ENCODE measurements at regions not wholly inside any gene's neighbourhood (a gene's known extent, or its start where the extent isn't known, plus 50 kb on each side); places are given as distances from the start of the nearest gene placed in this dataset.

DNA sequence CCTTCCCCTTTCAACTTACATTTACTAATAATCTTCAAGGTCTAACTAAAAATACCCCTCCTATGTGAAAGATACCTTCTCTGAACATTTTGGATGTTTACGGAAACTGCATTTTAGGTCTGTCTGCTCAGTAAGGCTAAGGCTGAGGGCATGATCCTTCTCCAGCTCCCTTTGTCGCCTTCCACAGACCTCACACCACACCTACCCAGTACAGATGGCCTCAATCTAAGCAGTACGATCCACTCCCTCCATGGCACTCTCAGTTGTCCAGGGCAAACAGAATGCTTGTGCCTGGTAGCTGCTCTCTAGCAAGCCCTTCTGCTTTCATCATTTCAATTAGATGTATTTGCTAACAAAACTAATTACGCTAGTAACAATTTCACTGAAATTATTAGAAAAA, 178.3 kb downstream of the CNTN3 start:
- no peaks in the 10 kb centered on the region for H3K27me3 ChIP-seq (ENCODE audit: control insufficient read depth in 2 of 2, insufficient read depth in 2 of 2, low read length in 2 of 2)
- Mint-ChIP-seq H3K4me1 (no peaks in the 10 kb centered on the region), H3K27me3 (no peaks in the 10 kb centered on the region), H3K9me3 (peaks cover 0 to 35% (median 3%) of the 10 kb centered on the region in 11 donors), H3K36me3 (peaks cover 0 to 7% (median 0%) of the 10 kb centered on the region in 5 donors), H3K27ac (no peak overlapping the region), H3K4me3 (no peak overlapping the region)
- H3K9me3 ChIP-seq (ENCODE audit: control insufficient read depth in 2 of 3, low read length in 3 of 3), result no peaks in the 10 kb centered on the region
- H3K27ac ChIP-seq (ENCODE audit: low read depth, low read length), result no peak overlapping the region
- ATAC-seq (no peak), DNase-seq (no peak)
- H3K4me3 ChIP-seq (ENCODE audit: low read length), result no peak overlapping the region
- intact Hi-C loops (cut with micrococcal nuclease), result no loop called here
- H3K4me1 ChIP-seq (ENCODE audit: control insufficient read depth in 2 of 2, insufficient read depth in 2 of 2, low read length in 2 of 2), result no peaks in the 10 kb centered on the region
- ChIA-PET CTCF (interaction anchor here (0.6 kb wide), 1 partner anchor 36 kb away, joined by 3 read pairs; no protein-coding TSS in a partner anchor), POLR2A (no interaction called here)
- H3K36me3 ChIP-seq (ENCODE audit: control insufficient read depth in 2 of 3, insufficient read depth in 3 of 3, low read length in 3 of 3), result no peaks in the 10 kb centered on the region

DNA sequence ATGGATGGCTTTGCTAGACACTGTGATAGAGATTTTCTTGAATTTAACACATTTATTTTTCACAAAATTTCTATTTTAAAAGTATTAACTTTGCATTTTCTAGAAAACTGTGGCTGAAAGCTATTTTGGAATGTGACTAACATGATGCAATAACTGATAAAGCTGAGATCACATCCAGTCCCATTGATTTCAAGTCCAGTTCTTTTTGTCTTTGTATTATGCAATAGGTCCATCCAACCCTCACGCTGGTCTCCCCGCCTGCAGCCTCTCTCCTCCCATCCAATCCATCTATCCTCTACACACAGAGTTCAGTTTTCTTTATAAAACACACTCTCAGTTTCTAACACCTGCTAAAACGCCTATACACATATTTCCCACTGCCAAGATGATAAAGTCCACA, 178.8 kb downstream of the CNTN3 start:
- no peaks in the 10 kb centered on the region for H3K36me3 ChIP-seq (ENCODE audit: control insufficient read depth in 2 of 3, insufficient read depth in 3 of 3, low read length in 3 of 3)
- H3K4me1 ChIP-seq (ENCODE audit: control insufficient read depth in 2 of 2, insufficient read depth in 2 of 2, low read length in 2 of 2), result no peaks in the 10 kb centered on the region
- intact Hi-C loops (cut with micrococcal nuclease), result no loop called here
- no peak overlapping the region for H3K27ac ChIP-seq (ENCODE audit: low read depth, low read length)
- ATAC-seq (no peak), DNase-seq (no peak)
- H3K9me3 ChIP-seq (ENCODE audit: control insufficient read depth in 2 of 3, low read length in 3 of 3), result no peaks in the 10 kb centered on the region
- POLR2A ChIA-PET, result no interaction called here
- Mint-ChIP-seq H3K27me3 (no peaks in the 10 kb centered on the region), H3K36me3 (peaks cover 0 to 7% (median 0%) of the 10 kb centered on the region in 5 donors), H3K9me3 (peaks cover 0 to 35% (median 3%) of the 10 kb centered on the region in 11 donors), H3K4me1 (no peaks in the 10 kb centered on the region), H3K4me3 (no peak overlapping the region), H3K27ac (no peak overlapping the region)
- no peak overlapping the region for H3K4me3 ChIP-seq (ENCODE audit: low read length)
- CTCF ChIA-PET, result interaction anchor here (0.6 kb wide), 1 partner anchor 36 kb away, joined by 3 read pairs; no protein-coding TSS in a partner anchor
- no peaks in the 10 kb centered on the region for H3K27me3 ChIP-seq (ENCODE audit: control insufficient read depth in 2 of 2, insufficient read depth in 2 of 2, low read length in 2 of 2)

DNA sequence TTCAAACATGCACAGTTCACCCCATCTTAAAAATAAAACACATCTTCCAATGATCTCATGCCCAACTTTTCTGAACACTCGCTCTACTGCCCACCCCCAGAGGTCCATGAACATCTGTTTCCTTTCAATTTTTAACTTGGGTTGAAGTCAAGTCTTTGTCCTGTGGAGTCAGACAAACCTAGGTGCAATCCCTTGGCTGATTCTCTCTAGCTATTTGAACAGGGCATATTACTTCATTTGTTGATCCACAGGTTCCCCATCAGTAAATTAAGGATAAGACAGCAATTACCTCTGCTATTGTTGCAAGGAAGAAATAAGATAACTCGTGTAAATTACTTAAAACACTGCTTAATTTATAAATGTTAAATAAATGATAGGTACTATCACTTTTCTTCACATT, 180.1 kb downstream of the CNTN3 start:
- ChIA-PET POLR2A (no interaction called here), CTCF (no interaction called here)
- H3K4me1 Mint-ChIP-seq, result no peaks in the 10 kb centered on the region
- intact Hi-C loops (cut with micrococcal nuclease), result no loop called here
- DNase-seq (no peak), ATAC-seq (no peak)
- Histone ChIP-seq H3K9me3 (ENCODE audit: control insufficient read depth in 2 of 3, low read length in 3 of 3) (no peaks in the 10 kb centered on the region), H3K36me3 (ENCODE audit: control insufficient read depth in 2 of 3, insufficient read depth in 3 of 3, low read length in 3 of 3) (no peaks in the 10 kb centered on the region), H3K27ac (ENCODE audit: low read depth, low read length) (no peak overlapping the region), H3K27me3 (ENCODE audit: control insufficient read depth in 2 of 2, insufficient read depth in 2 of 2, low read length in 2 of 2) (no peaks in the 10 kb centered on the region), H3K4me1 (ENCODE audit: control insufficient read depth in 2 of 2, insufficient read depth in 2 of 2, low read length in 2 of 2) (no peaks in the 10 kb centered on the region), H3K4me3 (ENCODE audit: low read length) (no peak overlapping the region)
- peaks cover 0 to 40% (median 5%) of the 10 kb centered on the region in 11 donors for H3K9me3 Mint-ChIP-seq
- peaks cover 0 to 7% (median 0%) of the 10 kb centered on the region in 5 donors for H3K36me3 Mint-ChIP-seq
- H3K27me3 Mint-ChIP-seq, result no peaks in the 10 kb centered on the region
- no peak overlapping the region for H3K4me3 Mint-ChIP-seq
- no peak overlapping the region for H3K27ac Mint-ChIP-seq

DNA sequence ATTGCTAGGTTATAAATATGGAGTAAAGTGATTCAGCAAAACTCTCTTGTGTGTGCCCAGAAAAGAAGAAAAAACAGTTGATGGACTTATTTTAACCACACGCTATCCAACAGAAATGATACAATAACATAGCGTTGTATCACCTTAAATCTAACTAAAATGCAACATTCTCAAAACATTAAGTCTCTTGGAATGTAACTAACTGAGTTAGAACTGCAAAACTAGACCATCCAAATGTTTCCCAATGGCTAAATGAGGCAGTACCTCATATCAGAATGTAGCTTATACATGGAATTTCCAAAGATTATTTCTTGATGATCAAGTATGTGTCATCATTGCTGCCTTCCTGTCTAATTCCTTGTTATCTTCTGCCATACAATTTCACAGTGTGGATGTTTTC, 187.9 kb downstream of the CNTN3 start:
- Histone ChIP-seq H3K4me1 (ENCODE audit: control insufficient read depth in 2 of 2, insufficient read depth in 2 of 2, low read length in 2 of 2) (no peaks in the 10 kb centered on the region), H3K9me3 (ENCODE audit: control insufficient read depth in 2 of 3, low read length in 3 of 3) (no peaks in the 10 kb centered on the region), H3K27me3 (ENCODE audit: control insufficient read depth in 2 of 2, insufficient read depth in 2 of 2, low read length in 2 of 2) (no peaks in the 10 kb centered on the region), H3K36me3 (ENCODE audit: control insufficient read depth in 2 of 3, insufficient read depth in 3 of 3, low read length in 3 of 3) (no peaks in the 10 kb centered on the region), H3K27ac (ENCODE audit: low read depth, low read length) (no peak overlapping the region), H3K4me3 (ENCODE audit: low read length) (no peak overlapping the region)
- no peaks in the 10 kb centered on the region for H3K27me3 Mint-ChIP-seq
- no peaks in the 10 kb centered on the region for H3K4me1 Mint-ChIP-seq
- ATAC-seq, result no peak
- H3K9me3 Mint-ChIP-seq, result peaks cover 0 to 26% (median 9%) of the 10 kb centered on the region in 11 donors
- no peaks in the 10 kb centered on the region for H3K36me3 Mint-ChIP-seq
- intact Hi-C loops (cut with micrococcal nuclease), result no loop called here
- ChIA-PET CTCF (no interaction called here), POLR2A (no interaction called here)
- H3K4me3 Mint-ChIP-seq, result no peak overlapping the region
- DNase-seq, result no peak
- no peak overlapping the region for H3K27ac Mint-ChIP-seq

DNA sequence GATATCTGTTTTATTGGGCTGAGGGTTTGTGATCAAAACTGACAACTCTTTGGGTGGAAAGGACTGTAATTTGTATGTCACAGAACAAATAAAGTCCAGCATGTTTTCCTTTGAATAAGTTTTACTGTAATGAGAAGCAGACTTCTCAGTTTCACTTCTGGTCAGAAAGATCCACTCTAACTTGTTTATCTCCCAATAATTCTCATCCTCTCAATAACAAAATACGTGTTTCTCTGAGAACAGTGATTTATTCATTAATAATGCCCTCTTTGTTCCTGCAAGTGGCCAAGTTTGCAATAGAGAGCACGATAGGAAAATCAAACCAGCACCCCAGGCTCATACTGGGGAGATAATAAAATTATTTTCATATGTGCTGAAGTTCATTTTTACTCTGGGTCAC, 190.6 kb downstream of the CNTN3 start:
- Histone ChIP-seq H3K27ac (ENCODE audit: low read depth, low read length) (no peak overlapping the region), H3K4me3 (ENCODE audit: low read length) (no peak overlapping the region), H3K27me3 (ENCODE audit: control insufficient read depth in 2 of 2, insufficient read depth in 2 of 2, low read length in 2 of 2) (no peaks in the 10 kb centered on the region), H3K4me1 (ENCODE audit: control insufficient read depth in 2 of 2, insufficient read depth in 2 of 2, low read length in 2 of 2) (no peaks in the 10 kb centered on the region), H3K36me3 (ENCODE audit: control insufficient read depth in 2 of 3, insufficient read depth in 3 of 3, low read length in 3 of 3) (no peaks in the 10 kb centered on the region), H3K9me3 (ENCODE audit: control insufficient read depth in 2 of 3, low read length in 3 of 3) (no peaks in the 10 kb centered on the region)
- no peak for ATAC-seq
- Mint-ChIP-seq H3K4me1 (no peaks in the 10 kb centered on the region), H3K36me3 (no peaks in the 10 kb centered on the region), H3K9me3 (peaks cover 0 to 13% (median 5%) of the 10 kb centered on the region in 11 donors), H3K4me3 (no peak overlapping the region), H3K27ac (no peak overlapping the region), H3K27me3 (no peaks in the 10 kb centered on the region)
- CTCF ChIA-PET, result no interaction called here
- POLR2A ChIA-PET, result no interaction called here
- intact Hi-C loops (cut with micrococcal nuclease), result no loop called here
- no peak for DNase-seq

DNA sequence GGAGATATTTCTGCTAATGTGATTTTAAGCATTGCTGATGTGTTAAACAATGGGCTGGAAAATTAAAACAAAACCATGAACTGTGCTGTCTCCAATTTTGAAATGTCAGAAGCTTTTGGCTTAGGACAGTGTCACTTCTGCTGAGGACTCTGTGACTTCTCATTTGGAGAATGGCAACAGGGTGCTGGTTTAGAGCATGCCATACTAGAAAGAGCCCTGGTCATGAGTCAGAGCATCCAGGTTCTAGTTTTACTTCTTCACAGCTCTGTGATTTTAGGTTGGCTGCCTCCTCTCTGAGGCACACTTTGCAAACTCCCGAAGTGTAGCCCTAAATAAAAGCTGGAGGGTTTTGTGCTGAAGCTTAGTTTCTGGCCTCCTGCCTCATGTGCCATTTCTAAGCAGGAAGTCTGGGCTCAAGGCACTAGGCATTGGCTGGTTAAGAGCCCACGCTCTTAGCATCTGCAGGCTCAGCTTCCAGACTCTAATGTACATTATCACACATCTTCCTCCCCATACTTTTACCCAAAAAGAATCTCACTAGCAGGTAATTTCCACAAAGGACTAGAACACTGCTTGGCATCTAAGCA, 193.8 kb downstream of the CNTN3 start:
- no peak for ATAC-seq
- H3K4me1 ChIP-seq (ENCODE audit: control insufficient read depth in 2 of 2, insufficient read depth in 2 of 2, low read length in 2 of 2), result no peaks in the 10 kb centered on the region
- intact Hi-C loops (cut with micrococcal nuclease), result no loop called here
- H3K4me3 ChIP-seq (ENCODE audit: low read length), result no peak overlapping the region
- POLR2A ChIA-PET, result no interaction called here
- H3K4me3 Mint-ChIP-seq, result no peak overlapping the region
- DNase-seq, result no peak
- no peak overlapping the region for H3K27ac ChIP-seq (ENCODE audit: low read depth, low read length)
- no peaks in the 10 kb centered on the region for H3K9me3 ChIP-seq (ENCODE audit: control insufficient read depth in 2 of 3, low read length in 3 of 3)
- H3K36me3 ChIP-seq (ENCODE audit: control insufficient read depth in 2 of 3, insufficient read depth in 3 of 3, low read length in 3 of 3), result no peaks in the 10 kb centered on the region
- H3K4me1 Mint-ChIP-seq, result no peaks in the 10 kb centered on the region
- CTCF ChIA-PET, result no interaction called here
- H3K27me3 Mint-ChIP-seq, result no peaks in the 10 kb centered on the region
- H3K27ac Mint-ChIP-seq, result no peak overlapping the region
- no peaks in the 10 kb centered on the region for H3K36me3 Mint-ChIP-seq
- H3K9me3 Mint-ChIP-seq, result peaks cover 0 to 16% (median 4%) of the 10 kb centered on the region in 11 donors
- H3K27me3 ChIP-seq (ENCODE audit: control insufficient read depth in 2 of 2, insufficient read depth in 2 of 2, low read length in 2 of 2), result no peaks in the 10 kb centered on the region

DNA sequence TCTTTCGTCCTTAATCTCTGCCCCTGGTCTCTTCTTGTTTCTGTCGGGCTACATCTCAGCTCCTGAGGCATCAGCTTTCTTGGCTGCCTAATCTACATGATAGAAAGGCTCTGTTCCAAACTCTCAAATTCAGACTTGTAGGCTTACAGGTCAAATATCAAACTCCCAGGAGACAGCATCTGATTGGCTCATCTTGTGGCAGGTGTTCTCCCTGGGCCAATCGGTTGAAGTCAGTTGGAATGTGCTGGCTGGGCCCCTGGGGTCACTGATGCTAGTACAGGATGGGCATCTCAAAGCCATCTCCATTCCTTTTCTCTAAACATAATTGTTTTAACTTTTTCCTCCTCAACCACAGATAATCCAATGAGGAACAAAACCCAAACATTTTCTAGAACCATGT, 198.7 kb downstream of the CNTN3 start:
- Histone ChIP-seq H3K27ac (ENCODE audit: low read depth, low read length) (no peak overlapping the region), H3K27me3 (ENCODE audit: control insufficient read depth in 2 of 2, insufficient read depth in 2 of 2, low read length in 2 of 2) (no peaks in the 10 kb centered on the region), H3K36me3 (ENCODE audit: control insufficient read depth in 2 of 3, insufficient read depth in 3 of 3, low read length in 3 of 3) (no peaks in the 10 kb centered on the region), H3K9me3 (ENCODE audit: control insufficient read depth in 2 of 3, low read length in 3 of 3) (no peaks in the 10 kb centered on the region), H3K4me1 (ENCODE audit: control insufficient read depth in 2 of 2, insufficient read depth in 2 of 2, low read length in 2 of 2) (no peaks in the 10 kb centered on the region), H3K4me3 (ENCODE audit: low read length) (no peak overlapping the region)
- no peaks in the 10 kb centered on the region for H3K36me3 Mint-ChIP-seq
- no peak for DNase-seq
- ATAC-seq, result no peak
- peaks cover 0 to 13% (median 3%) of the 10 kb centered on the region in 11 donors for H3K9me3 Mint-ChIP-seq
- intact Hi-C loops (cut with micrococcal nuclease), result no loop called here
- no peak overlapping the region for H3K27ac Mint-ChIP-seq
- H3K4me1 Mint-ChIP-seq, result no peaks in the 10 kb centered on the region
- H3K4me3 Mint-ChIP-seq, result no peak overlapping the region
- H3K27me3 Mint-ChIP-seq, result no peaks in the 10 kb centered on the region
- POLR2A ChIA-PET, result no interaction called here
- CTCF ChIA-PET, result no interaction called here

Data from naive thymus-derived CD4-positive, alpha-beta T cell (primary cell).